Erythroblast (primary cell): ENCODE measurements at regions not wholly inside any gene's neighbourhood (a gene's known extent, or its start where the extent isn't known, plus 50 kb on each side); places are given as distances from the start of the nearest gene placed in this dataset.

Source experiments
- GATA1 ChIP-seq: IDR thresholded peaks from 2 replicates; pipeline ENCODE4 v1.6.1; 2011; ENCODE audit warnings: low read depth, mild to moderate bottlenecking, control low read depth, low read length, moderate library complexity
- POLR2A ChIP-seq: IDR thresholded peaks from 2 replicates; pipeline ENCODE4 v1.6.1; 2011; ENCODE audit warnings: mild to moderate bottlenecking, low read length

DNA sequence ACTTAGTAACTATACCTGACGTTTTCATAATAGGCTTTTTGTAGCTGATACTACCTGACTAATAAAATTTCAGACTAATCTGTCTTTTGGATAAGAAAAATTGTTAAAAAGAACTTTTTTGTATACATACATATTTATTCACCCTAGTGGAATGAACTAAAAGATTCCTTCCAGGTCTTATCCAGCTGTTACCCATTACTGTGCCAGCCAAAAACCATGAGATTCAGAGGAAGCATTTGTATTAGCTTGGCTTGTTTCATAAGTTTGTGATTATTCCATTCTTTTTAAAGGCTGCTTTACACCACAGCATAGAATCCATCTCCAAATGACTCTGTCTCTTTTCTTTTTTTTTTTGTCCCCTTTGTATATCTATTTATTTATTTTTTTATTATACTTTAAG lies 149.4 kb downstream of the FAT4 start:
- TF ChIP-seq POLR2A (no peak), GATA1 (no peak)
